C4-2B (cell line): ENCODE measurements at regions not wholly inside any gene's neighbourhood (a gene's known extent, or its start where the extent isn't known, plus 50 kb on each side); places are given as distances from the start of the nearest gene placed in this dataset.

Experiments
- H3K27ac ChIP-seq: fragments of 450-650 bp; 2 replicates; pipeline ENCODE4 v1.5.1; 2017
- CTCF ChIP-seq: fragments of 450-650 bp; conservative IDR thresholded peaks from 2 replicates; pipeline ENCODE4 v1.5.1; 2017; ENCODE audit warnings: mild to moderate bottlenecking
- ZFX ChIP-seq: fragments of 450-650 bp; IDR thresholded peaks from 2 replicates; pipeline ENCODE4 v1.6.1; 2017

GRCh38 chr17:73788111-73788510 is 143.9 kb upstream of the SDK2 start:
- H3K27ac ChIP-seq, result no peak overlapping the region
- TF ChIP-seq CTCF (no peak), ZFX (no peak)

GRCh38 chr17:73791121-73791520 is 146.9 kb upstream of the SDK2 start:
- H3K27ac ChIP-seq, result no peak overlapping the region
- TF ChIP-seq ZFX (no peak), CTCF (no peak)

- H3K27ac ChIP-seq, result no peak overlapping the region
- TF ChIP-seq CTCF (no peak), ZFX (no peak)
These were observed 147.4 kb upstream of the SDK2 start for GRCh38 chr17:73791631-73792030.

- TF ChIP-seq ZFX (no peak), CTCF (no peak)
- H3K27ac ChIP-seq, result no peak overlapping the region
These were observed 148.7 kb upstream of the SDK2 start for GRCh38 chr17:73792994-73793393.

- H3K27ac ChIP-seq, result no peak overlapping the region
- TF ChIP-seq CTCF (no peak), ZFX (no peak)
These were observed 150.1 kb upstream of the SDK2 start for GRCh38 chr17:73794336-73794735.

GRCh38 chr17:73795730-73796129 is 151.5 kb upstream of the SDK2 start:
- TF ChIP-seq ZFX (no peak), CTCF (no peak)
- no peak overlapping the region for H3K27ac ChIP-seq

GRCh38 chr17:73797594-73798110 is 153.4 kb upstream of the SDK2 start:
- no peak overlapping the region for H3K27ac ChIP-seq
- no peak for TF ChIP-seq ZFX
- TF ChIP-seq CTCF, result no peak
